ENCODE measurements at regions not wholly inside any gene's neighbourhood (a gene's known extent, or its start where the extent isn't known, plus 50 kb on each side); places are given as distances from the start of the nearest gene placed in this dataset.
"Not testable (repeated sequence)": the region's sequence is repeated elsewhere in the genome, so short reads cannot be mapped to it uniquely, and the experiment has no call there.

- intact Hi-C loops (cut with DNase I) = no loop called here
- Histone ChIP-seq H3K4me1 (no peaks in the 10 kb centered on the region), H3K27ac (no peak overlapping the region), H3K4me3 (no peak overlapping the region), H3K9me3 (no peaks in the 10 kb centered on the region), H3K27me3 (ENCODE audit: low read depth) (no peaks in the 10 kb centered on the region), H3K36me3 (no peaks in the 10 kb centered on the region)
- no peak for TF ChIP-seq CTCF (IDR thresholded peaks at IDR 0.05)
- no peak for ATAC-seq
- DNase-seq = no peak
Observed at GRCh38 chr17:59493867-59494266, 71.5 kb upstream of the DHX40 start.

GRCh38 chr17:59494757-59495368 lies 70.5 kb upstream of the DHX40 start:
- no peaks in the 10 kb centered on the region for H3K27me3 ChIP-seq (ENCODE audit: low read depth)
- no peak overlapping the region for H3K27ac ChIP-seq
- TF ChIP-seq CTCF (IDR thresholded peaks at IDR 0.05) = no peak
- H3K36me3 ChIP-seq = no peaks in the 10 kb centered on the region
- H3K9me3 ChIP-seq = no peaks in the 10 kb centered on the region
- DNase-seq (no peak), ATAC-seq (no peak)
- H3K4me3 ChIP-seq = no peak overlapping the region
- no peaks in the 10 kb centered on the region for H3K4me1 ChIP-seq
- intact Hi-C loops (cut with DNase I) = no loop called here

GRCh38 chr17:59496178-59496577 lies 69.2 kb upstream of the DHX40 start:
- no peaks in the 10 kb centered on the region for H3K4me1 ChIP-seq
- intact Hi-C loops (cut with DNase I) = no loop called here
- TF ChIP-seq CTCF (IDR thresholded peaks at IDR 0.05) = no peak
- no peaks in the 10 kb centered on the region for H3K36me3 ChIP-seq
- no peak for DNase-seq
- no peak for ATAC-seq
- no peaks in the 10 kb centered on the region for H3K27me3 ChIP-seq (ENCODE audit: low read depth)
- no peak overlapping the region for H3K27ac ChIP-seq
- H3K9me3 ChIP-seq = no peaks in the 10 kb centered on the region
- no peak overlapping the region for H3K4me3 ChIP-seq

- H3K4me3 ChIP-seq = no peak overlapping the region
- no peaks in the 10 kb centered on the region for H3K4me1 ChIP-seq
- DNase-seq (no peak), ATAC-seq (no peak)
- no peak for TF ChIP-seq CTCF (IDR thresholded peaks at IDR 0.05)
- intact Hi-C loops (cut with DNase I) = no loop called here
- H3K36me3 ChIP-seq = no peaks in the 10 kb centered on the region
- no peaks in the 10 kb centered on the region for H3K27me3 ChIP-seq (ENCODE audit: low read depth)
- no peak overlapping the region for H3K27ac ChIP-seq
- H3K9me3 ChIP-seq = no peaks in the 10 kb centered on the region
Observed at GRCh38 chr17:59498530-59499307, 66.7 kb upstream of the DHX40 start.

- H3K36me3 ChIP-seq; intact Hi-C loops (cut with DNase I); H3K9me3 ChIP-seq; H3K27ac ChIP-seq; DNase-seq; ATAC-seq; H3K27me3 ChIP-seq (ENCODE audit: low read depth); H3K4me1 ChIP-seq; H3K4me3 ChIP-seq: not testable (repeated sequence)
Observed at GRCh38 chr17:59500086-59500655, 65.2 kb upstream of the DHX40 start.

- no peak for DNase-seq
- Histone ChIP-seq H3K27ac (no peak overlapping the region), H3K9me3 (no peaks in the 10 kb centered on the region), H3K4me1 (no peaks in the 10 kb centered on the region), H3K36me3 (no peaks in the 10 kb centered on the region), H3K27me3 (ENCODE audit: low read depth) (no peaks in the 10 kb centered on the region), H3K4me3 (no peak overlapping the region)
- no peak for TF ChIP-seq CTCF (IDR thresholded peaks at IDR 0.05)
- no peak for ATAC-seq
- intact Hi-C loops (cut with DNase I) = no loop called here
Observed at GRCh38 chr17:59501690-59502089, 63.7 kb upstream of the DHX40 start.

Data from lower lobe of right lung (tissue), 2 donors.